Osteoblast (primary cell): ENCODE measurements at regions not wholly inside any gene's neighbourhood (a gene's known extent, or its start where the extent isn't known, plus 50 kb on each side); places are given as distances from the start of the nearest gene placed in this dataset.

ENCODE experiments used
- DNase-seq: peaks from one replicate; pipeline ENCODE4 v3.0.0; 2011; ENCODE audit warnings: low spot score, mixed read lengths; ENCODE audit not compliant: insufficient read length; ENCODE audit errors: missing footprints
- H2AFZ ChIP-seq: 2 replicates; pipeline ENCODE4 v1.6.0; 2011; ENCODE audit warnings: mild to moderate bottlenecking, low read length
- H3K27ac ChIP-seq: 2 replicates; pipeline ENCODE4 v1.5.1; 2011; ENCODE audit warnings: mild to moderate bottlenecking, low read depth, low read length, moderate library complexity
- H3K27me3 ChIP-seq: 2 replicates; pipeline ENCODE4 v1.6.0; 2012; ENCODE audit warnings: mild to moderate bottlenecking, control low read depth, inconsistent platforms, low read length, moderate library complexity; ENCODE audit not compliant: insufficient read depth
- H3K36me3 ChIP-seq: 2 replicates; pipeline ENCODE4 v1.5.1; 2011; ENCODE audit warnings: mild to moderate bottlenecking, low read length, control low read depth, moderate library complexity; ENCODE audit not compliant: insufficient read depth
- H3K4me1 ChIP-seq: 2 replicates; pipeline ENCODE4 v1.5.1; 2011; ENCODE audit warnings: mild to moderate bottlenecking, low read length, control low read depth, moderate library complexity; ENCODE audit not compliant: insufficient read depth
- H3K4me2 ChIP-seq: 2 replicates; pipeline ENCODE4 v1.6.0; 2011; ENCODE audit warnings: mild to moderate bottlenecking, low read length; ENCODE audit not compliant: insufficient read depth
- H3K4me3 ChIP-seq: fragments of 200-600 bp; sonication (generic); 3 replicates; pipeline ENCODE4 v1.5.1; 2012; ENCODE audit warnings: mild to moderate bottlenecking, low read length, inconsistent platforms; ENCODE audit not compliant: insufficient read depth
- H3K79me2 ChIP-seq: 2 replicates; pipeline ENCODE4 v1.6.0; 2012; ENCODE audit warnings: mild to moderate bottlenecking, low read length, control low read depth, inconsistent platforms; ENCODE audit not compliant: insufficient read depth
- H3K9me3 ChIP-seq: 2 replicates; pipeline ENCODE4 v1.5.1; 2011; ENCODE audit warnings: low read depth, low read length, control low read depth
- H4K20me1 ChIP-seq: 2 replicates; pipeline ENCODE4 v1.6.0; 2012; ENCODE audit warnings: mild to moderate bottlenecking, low read length, control low read depth; ENCODE audit not compliant: insufficient read depth
- CTCF ChIP-seq: IDR thresholded peaks from 2 replicates; pipeline ENCODE4 v1.5.1; 2011; ENCODE audit warnings: mild to moderate bottlenecking, low read depth, low read length, moderate library complexity; ENCODE audit errors: extremely low read depth

GRCh38 chr5:148951612-148952011 is 111.2 kb downstream of the SH3TC2 start:
- H3K4me1 ChIP-seq, result peaks cover 2% of the 10 kb centered on the region
- H3K79me2 ChIP-seq, result no peaks in the 10 kb centered on the region
- no peak for DNase-seq
- no peak overlapping the region for H2AFZ ChIP-seq
- TF ChIP-seq CTCF, result no peak
- no peak overlapping the region for H3K27ac ChIP-seq
- H3K9me3 ChIP-seq, result no peaks in the 10 kb centered on the region
- no peak overlapping the region for H3K4me2 ChIP-seq
- H3K4me3 ChIP-seq, result no peak overlapping the region
- no peaks in the 10 kb centered on the region for H4K20me1 ChIP-seq
- no peaks in the 10 kb centered on the region for H3K36me3 ChIP-seq
- H3K27me3 ChIP-seq, result no peaks in the 10 kb centered on the region

- H3K79me2 ChIP-seq, result no peaks in the 10 kb centered on the region
- H3K27ac ChIP-seq, result no peak overlapping the region
- no peaks in the 10 kb centered on the region for H4K20me1 ChIP-seq
- no peaks in the 10 kb centered on the region for H3K36me3 ChIP-seq
- H3K9me3 ChIP-seq, result no peaks in the 10 kb centered on the region
- H3K4me1 ChIP-seq, result peaks cover 3% of the 10 kb centered on the region
- no peak overlapping the region for H3K4me2 ChIP-seq
- no peak for DNase-seq
- H2AFZ ChIP-seq, result no peak overlapping the region
- H3K27me3 ChIP-seq, result no peaks in the 10 kb centered on the region
- no peak for TF ChIP-seq CTCF
- no peak overlapping the region for H3K4me3 ChIP-seq
Measured at GRCh38 chr5:148952097-148952867, 110.6 kb downstream of the SH3TC2 start.

- H3K4me1 ChIP-seq, result peaks cover 9% of the 10 kb centered on the region
- no peaks in the 10 kb centered on the region for H3K36me3 ChIP-seq
- no peak overlapping the region for H3K4me2 ChIP-seq
- no peaks in the 10 kb centered on the region for H3K9me3 ChIP-seq
- H3K27me3 ChIP-seq, result no peaks in the 10 kb centered on the region
- H2AFZ ChIP-seq, result no peak overlapping the region
- DNase-seq, result no peak
- no peak overlapping the region for H3K4me3 ChIP-seq
- H3K79me2 ChIP-seq, result no peaks in the 10 kb centered on the region
- no peaks in the 10 kb centered on the region for H4K20me1 ChIP-seq
- TF ChIP-seq CTCF, result no peak
- no peak overlapping the region for H3K27ac ChIP-seq
Measured at GRCh38 chr5:148953711-148954110, 109.2 kb downstream of the SH3TC2 start.
